ENCODE measurements at regions not wholly inside any gene's neighbourhood (a gene's known extent, or its start where the extent isn't known, plus 50 kb on each side); places are given as distances from the start of the nearest gene placed in this dataset.

- no peak overlapping the region for H3K18ac ChIP-seq (ENCODE audit: insufficient read length, low read depth, low read length)
- no peak overlapping the region for H4K91ac ChIP-seq (ENCODE audit: insufficient read length, low read depth, low read length)
- Mint-ChIP-seq H3K4me3 (no peak overlapping the region), H3K27me3 (ENCODE audit: low read depth) (peaks cover 2% of the 10 kb centered on the region), H3K4me1 (no peaks in the 10 kb centered on the region), H3K9me3 (no peaks in the 10 kb centered on the region), H3K27ac (no peak overlapping the region), H3K36me3 (ENCODE audit: insufficient read depth in 1 of 3, low read depth in 3 of 3) (no peaks in the 10 kb centered on the region)
- H4K5ac ChIP-seq (ENCODE audit: insufficient read length, low read depth, low read length): no peak overlapping the region
- no peak overlapping the region for H3K27ac ChIP-seq (ENCODE audit: insufficient read length, low read depth, low read length)
- H2AFZ ChIP-seq (ENCODE audit: low read length): no peak overlapping the region
- no peaks in the 10 kb centered on the region for H3K79me2 ChIP-seq (ENCODE audit: insufficient read depth, low read length)
- H3K9ac ChIP-seq (ENCODE audit: extremely low read depth, insufficient read length, low read length): no peak overlapping the region
- no peaks in the 10 kb centered on the region for H3K9me3 ChIP-seq (ENCODE audit: control insufficient read depth, low read depth, low read length)
- H2BK5ac ChIP-seq (ENCODE audit: insufficient read length, low read length): no peak overlapping the region
- no peaks in the 10 kb centered on the region for H3K23me2 ChIP-seq (ENCODE audit: insufficient read length, low read depth, low read length, poor library complexity, severe bottlenecking)
- no peak overlapping the region for H3T11ph ChIP-seq (ENCODE audit: low read length)
- H3K14ac ChIP-seq (ENCODE audit: insufficient read depth, low read length): no peak overlapping the region
- no peaks in the 10 kb centered on the region for H4K20me1 ChIP-seq (ENCODE audit: control insufficient read depth, insufficient read depth, insufficient read length)
- H2BK20ac ChIP-seq (ENCODE audit: low read depth, low read length, poor library complexity, severe bottlenecking): no peak overlapping the region
- no peak overlapping the region for H2BK120ac ChIP-seq (ENCODE audit: low read depth, low read length, poor library complexity, severe bottlenecking)
- H3K27me3 ChIP-seq (ENCODE audit: insufficient read depth, low read length): no peaks in the 10 kb centered on the region
- H3K23ac ChIP-seq (ENCODE audit: insufficient read length, low read depth, low read length): no peak overlapping the region
- H3K4me1 ChIP-seq (ENCODE audit: insufficient read depth, low read length): no peaks in the 10 kb centered on the region
- H2AK5ac ChIP-seq (ENCODE audit: insufficient read length, low read length): no peak overlapping the region
- no peak for DNase-seq
- H4K8ac ChIP-seq (replicated peaks; ENCODE audit: insufficient read length, low read depth, low read length): no peak overlapping the region
- H2BK15ac ChIP-seq (ENCODE audit: low read depth, low read length): no peak overlapping the region
- no peak overlapping the region for H3K4ac ChIP-seq (ENCODE audit: low read depth, low read length)
- no peak for TF ChIP-seq CTCF (conservative IDR thresholded peaks at IDR 0.05)
- no CpG with 5 or more reads among the region's 3 CpGs for WGBS (ENCODE audit: extremely low coverage, insufficient read length, low lambda C conversion rate)
- no peak overlapping the region for H3K4me2 ChIP-seq (ENCODE audit: insufficient read depth, insufficient read length, low read length)
- no peak overlapping the region for H3K56ac ChIP-seq (ENCODE audit: insufficient read length, low read depth, low read length)
- no peaks in the 10 kb centered on the region for H3K79me1 ChIP-seq (ENCODE audit: insufficient read depth, low read depth, low read length, poor library complexity, severe bottlenecking)
- no peak overlapping the region for H2BK12ac ChIP-seq (ENCODE audit: insufficient read length, low read depth, low read length)
Observed at GRCh38 chr6:87828044-87828443, 126.0 kb upstream of the AKIRIN2 start.
